Fibroblast of gingiva (primary cell): ENCODE measurements at regions not wholly inside any gene's neighbourhood (a gene's known extent, or its start where the extent isn't known, plus 50 kb on each side); places are given as distances from the start of the nearest gene placed in this dataset.

Source experiments
- DNase-seq: peaks from one replicate; pipeline ENCODE4 v3.0.0-alpha.2; 2011; ENCODE audit warnings: low read depth

DNA sequence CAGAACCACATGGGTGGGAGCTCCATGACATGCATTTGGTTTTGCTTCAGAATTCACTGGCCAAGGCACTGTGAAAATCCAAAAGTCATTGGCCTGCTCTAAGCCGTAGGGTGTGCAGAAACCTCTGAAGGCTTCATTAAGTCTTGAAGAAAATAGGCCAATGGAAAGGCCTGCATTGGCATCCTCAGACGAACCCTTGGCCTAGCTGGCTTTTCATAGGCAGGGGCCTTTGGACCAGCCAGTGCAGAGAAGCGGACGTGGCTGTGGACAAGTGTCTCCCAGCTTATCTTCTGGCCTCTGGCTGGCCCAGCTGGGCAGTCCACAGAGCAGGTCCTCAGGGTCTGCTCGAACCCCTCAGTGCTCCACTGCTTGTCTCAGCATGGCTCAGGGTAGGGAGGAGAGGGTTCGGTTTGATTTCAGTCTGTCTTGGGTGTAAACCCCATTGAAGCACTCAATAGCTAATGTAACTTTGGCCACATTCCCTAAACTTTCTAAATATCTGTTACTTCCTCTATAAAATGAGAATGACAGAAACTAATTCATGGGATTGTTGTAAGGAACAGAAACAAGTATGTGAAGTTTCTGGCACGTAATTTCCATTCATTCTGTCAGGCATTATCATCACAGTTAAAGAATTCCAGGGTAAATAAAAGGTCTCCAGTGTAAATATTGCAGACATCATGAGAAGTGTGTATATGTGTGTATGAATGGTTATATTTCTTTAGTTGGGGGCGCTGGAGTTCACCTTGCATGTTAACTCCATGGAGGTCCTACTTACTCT lies 125.5 kb downstream of the TFCP2L1 start:
- no peak for DNase-seq

DNA sequence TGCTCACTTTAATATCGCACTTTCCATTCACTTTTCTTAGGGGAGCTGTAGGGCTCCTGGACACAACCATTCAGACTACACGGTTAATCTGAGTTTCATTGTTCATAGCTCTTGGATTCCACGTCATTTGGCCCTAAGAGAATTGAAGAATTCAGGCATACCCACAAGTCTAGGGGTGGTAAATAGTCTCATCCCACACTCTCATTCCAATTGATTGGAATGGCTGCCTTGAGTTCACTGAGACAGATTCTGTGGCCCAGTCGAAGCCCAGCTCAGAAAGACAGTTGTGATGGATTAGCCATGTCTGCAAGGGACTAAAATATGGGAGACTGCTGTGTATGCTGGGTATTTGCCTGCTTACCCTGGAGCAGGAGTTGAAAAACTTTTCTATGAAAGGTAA lies 124.6 kb downstream of the TFCP2L1 start:
- no peak for DNase-seq

DNA sequence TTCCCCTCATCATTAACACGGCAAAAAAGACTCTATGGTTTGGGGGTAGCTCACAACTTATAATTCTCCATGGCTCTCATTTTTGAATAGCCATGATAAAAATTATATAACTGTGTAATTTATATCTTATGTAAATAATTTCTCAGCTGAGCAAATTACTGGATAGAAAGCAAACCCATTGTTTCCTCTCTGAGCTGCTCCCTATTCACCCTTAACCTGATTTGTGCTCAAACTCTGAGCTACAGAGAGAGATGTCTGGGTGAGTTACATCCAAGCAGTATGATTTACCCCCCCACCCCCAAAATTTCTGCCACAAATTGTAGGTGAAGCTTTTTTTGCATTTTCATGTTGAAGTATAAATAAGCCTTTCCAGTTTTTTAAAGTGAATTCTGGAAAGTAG lies 123.7 kb downstream of the TFCP2L1 start:
- no peak for DNase-seq

DNA sequence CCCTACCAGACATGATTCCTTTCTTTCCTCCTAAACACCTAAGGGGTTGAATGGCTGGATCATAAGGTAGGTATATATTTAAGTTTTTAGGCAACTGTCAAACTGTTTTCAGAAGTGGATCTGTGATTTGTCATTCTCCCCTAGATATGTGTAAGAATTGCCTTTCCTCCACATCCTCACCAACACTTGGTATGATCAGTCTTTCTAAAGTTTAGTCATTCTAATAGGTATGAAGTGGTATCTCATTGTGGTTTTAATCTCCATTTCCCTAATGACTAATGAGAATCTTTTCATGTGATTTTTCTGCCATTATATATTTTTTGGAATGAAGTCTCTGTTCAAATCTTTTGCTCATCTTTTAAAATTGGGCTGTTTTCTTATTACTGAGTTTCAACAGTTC lies 122.1 kb downstream of the TFCP2L1 start:
- DNase-seq, result no peak

DNA sequence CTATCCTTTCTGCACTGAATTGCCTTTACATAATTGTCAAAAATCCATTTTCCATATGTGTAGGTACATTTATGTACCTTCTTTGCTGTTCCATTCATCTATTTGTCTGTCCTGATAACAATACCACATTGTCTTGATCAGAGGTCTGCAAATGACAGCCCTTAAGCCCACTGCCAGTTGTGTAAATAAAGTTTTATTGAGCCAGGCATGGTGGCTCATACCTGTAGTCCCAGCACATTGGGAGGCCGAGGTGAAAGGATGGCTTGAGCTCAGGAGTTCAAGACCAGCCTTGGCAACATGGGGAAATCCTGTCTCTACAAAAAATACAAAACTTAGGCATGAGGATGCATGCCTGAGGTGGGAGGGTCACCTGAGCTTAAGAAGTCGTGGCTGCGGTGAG lies 121.0 kb downstream of the TFCP2L1 start:
- DNase-seq, result no peak

DNA sequence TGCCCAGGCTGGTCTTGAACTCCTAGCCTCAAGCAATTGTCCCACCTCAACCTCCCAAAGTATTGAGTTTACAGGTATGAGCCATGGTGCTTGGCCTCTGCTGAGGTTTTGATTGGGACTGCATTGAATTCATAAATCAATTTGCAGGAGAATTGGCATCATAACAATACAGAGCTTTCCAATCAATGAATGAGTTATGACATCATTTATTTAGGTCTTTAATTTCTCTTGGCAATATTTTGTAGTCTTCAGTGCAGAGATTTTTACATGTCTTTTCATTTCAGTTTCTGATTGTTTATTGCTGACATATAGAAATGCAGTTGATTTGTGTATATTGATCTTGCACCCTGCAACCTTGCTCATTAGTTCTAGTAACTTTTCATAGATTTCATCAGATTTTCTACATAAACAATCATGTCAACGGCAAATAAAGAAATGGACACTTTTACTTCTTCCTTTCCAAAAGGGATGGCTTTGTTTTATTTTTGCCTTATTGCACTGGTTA lies 119.9 kb downstream of the TFCP2L1 start:
- DNase-seq, result no peak
